H9 (cell line): ENCODE measurements at regions not wholly inside any gene's neighbourhood (a gene's known extent, or its start where the extent isn't known, plus 50 kb on each side); places are given as distances from the start of the nearest gene placed in this dataset.

ENCODE experiments used
- DNase-seq: peaks from one replicate; pipeline ENCODE4 v3.0.0-alpha.2; 2017
- H2AFZ ChIP-seq: one replicate; pipeline ENCODE4 v1.6.1; 2013; ENCODE audit warnings: mild to moderate bottlenecking, low read length, control low read depth, moderate library complexity
- H2AK5ac ChIP-seq: 2 replicates; pipeline ENCODE4 v1.6.1; 2013; ENCODE audit warnings: low read length, control low read depth, mixed read lengths; ENCODE audit not compliant: insufficient read length
- H2BK120ac ChIP-seq: one replicate; pipeline ENCODE4 v1.6.1; 2013; ENCODE audit warnings: low read depth, mild to moderate bottlenecking, low read length, control low read depth, inconsistent platforms; ENCODE audit not compliant: poor library complexity, severe bottlenecking
- H2BK12ac ChIP-seq: 2 replicates; pipeline ENCODE4 v1.6.1; 2013; ENCODE audit warnings: low read length, control low read depth, mixed read lengths, low read depth; ENCODE audit not compliant: insufficient read length
- H2BK15ac ChIP-seq: 2 replicates; pipeline ENCODE4 v1.6.1; 2013; ENCODE audit warnings: low read depth, low read length, control low read depth
- H2BK20ac ChIP-seq: one replicate; pipeline ENCODE4 v1.6.1; 2013; ENCODE audit warnings: low read depth, mild to moderate bottlenecking, low read length, control low read depth, inconsistent platforms; ENCODE audit not compliant: poor library complexity, severe bottlenecking
- H2BK5ac ChIP-seq: 2 replicates; pipeline ENCODE4 v1.6.1; 2013; ENCODE audit warnings: low read length, control low read depth, mixed read lengths; ENCODE audit not compliant: insufficient read length
- H3K14ac ChIP-seq: 2 replicates; pipeline ENCODE4 v1.6.1; 2013; ENCODE audit warnings: low read length, control low read depth; ENCODE audit not compliant: insufficient read depth
- H3K18ac ChIP-seq: 2 replicates; pipeline ENCODE4 v1.6.1; 2013; ENCODE audit warnings: low read depth, mild to moderate bottlenecking, mixed read lengths, low read length, control low read depth; ENCODE audit not compliant: insufficient read length
- H3K23ac ChIP-seq: 2 replicates; pipeline ENCODE4 v1.6.1; 2013; ENCODE audit warnings: low read length, control low read depth, mixed read lengths, low read depth; ENCODE audit not compliant: insufficient read length
- H3K23me2 ChIP-seq: 2 replicates; pipeline ENCODE4 v1.6.1; 2013; ENCODE audit warnings: low read depth, mild to moderate bottlenecking, mixed read lengths, low read length, control low read depth; ENCODE audit not compliant: insufficient read length, poor library complexity, severe bottlenecking
- H3K27ac ChIP-seq: 2 replicates; pipeline ENCODE4 v1.5.1; 2013; ENCODE audit warnings: low read length, control low read depth, mixed read lengths, low read depth; ENCODE audit not compliant: insufficient read length
- H3K27me3 ChIP-seq: 2 replicates; pipeline ENCODE4 v1.6.1; 2013; ENCODE audit warnings: low read length, control low read depth, inconsistent platforms; ENCODE audit not compliant: insufficient read depth
- H3K4ac ChIP-seq: 2 replicates; pipeline ENCODE4 v1.6.1; 2013; ENCODE audit warnings: low read depth, mild to moderate bottlenecking, control low read depth, inconsistent platforms, low read length, moderate library complexity
- H3K4me1 ChIP-seq: 2 replicates; pipeline ENCODE4 v1.6.1; 2013; ENCODE audit warnings: low read length, control low read depth, inconsistent platforms; ENCODE audit not compliant: insufficient read depth
- H3K4me2 ChIP-seq: 2 replicates; pipeline ENCODE4 v1.6.1; 2013; ENCODE audit warnings: low read length, control low read depth, mixed read lengths; ENCODE audit not compliant: insufficient read length, insufficient read depth
- H3K56ac ChIP-seq: 2 replicates; pipeline ENCODE4 v1.6.1; 2013; ENCODE audit warnings: low read depth, mild to moderate bottlenecking, mixed read lengths, low read length, control low read depth; ENCODE audit not compliant: insufficient read length
- H3K79me1 ChIP-seq: 2 replicates; pipeline ENCODE4 v1.6.1; 2013; ENCODE audit warnings: low read depth, mild to moderate bottlenecking, moderate library complexity, low read length, control low read depth, inconsistent platforms; ENCODE audit not compliant: insufficient read depth, poor library complexity, severe bottlenecking
- H3K79me2 ChIP-seq: 2 replicates; pipeline ENCODE4 v1.6.1; 2013; ENCODE audit warnings: low read length, control low read depth, inconsistent platforms; ENCODE audit not compliant: insufficient read depth
- H3K9ac ChIP-seq: 2 replicates; pipeline ENCODE4 v1.6.1; 2013; ENCODE audit warnings: low read length, control low read depth, mixed read lengths; ENCODE audit not compliant: insufficient read length; ENCODE audit errors: extremely low read depth
- H3K9me3 ChIP-seq: one replicate; pipeline ENCODE4 v1.6.1; 2013; ENCODE audit warnings: low read depth, low read length, inconsistent platforms; ENCODE audit not compliant: control insufficient read depth
- H3T11ph ChIP-seq: one replicate; pipeline ENCODE4 v1.6.1; 2013; ENCODE audit warnings: mild to moderate bottlenecking, low read length, control low read depth, inconsistent platforms
- H4K20me1 ChIP-seq: one replicate; pipeline ENCODE4 v1.6.1; 2013; ENCODE audit not compliant: control insufficient read depth, insufficient read length, insufficient read depth
- H4K5ac ChIP-seq: 2 replicates; pipeline ENCODE4 v1.6.1; 2013; ENCODE audit warnings: low read depth, mild to moderate bottlenecking, mixed read lengths, low read length, control low read depth; ENCODE audit not compliant: insufficient read length
- H4K8ac ChIP-seq: replicated peaks from 2 replicates; pipeline ENCODE4 v1.6.1; 2013; ENCODE audit warnings: low read length, control low read depth, mixed read lengths, low read depth; ENCODE audit not compliant: insufficient read length
- H4K91ac ChIP-seq: 2 replicates; pipeline ENCODE4 v1.6.1; 2013; ENCODE audit warnings: low read depth, mild to moderate bottlenecking, moderate library complexity, mixed read lengths, low read length, control low read depth; ENCODE audit not compliant: insufficient read length
- H3K27ac Mint-ChIP-seq, 3 experiments: 2 replicates in 2 of 3; 3 replicates in 1 of 3; pipeline ENCODE4 v1.8.0; 2020 to 2021; ENCODE audit warnings: mixed read lengths in 3 of 3, mild to moderate bottlenecking in 1 of 3, moderate library complexity in 1 of 3
- H3K27me3 Mint-ChIP-seq: 2 replicates; pipeline ENCODE4 v1.8.0; 2021; ENCODE audit warnings: low read depth, mild to moderate bottlenecking, moderate library complexity, mixed read lengths
- H3K36me3 Mint-ChIP-seq, 3 experiments: 2 replicates in 2 of 3; 3 replicates in 1 of 3; pipeline ENCODE4 v1.8.0; 2020 to 2021; ENCODE audit warnings: low read depth in 3 of 3, mixed read lengths in 3 of 3; ENCODE audit not compliant: insufficient read depth in 1 of 3
- H3K4me1 Mint-ChIP-seq, 2 experiments: 2 replicates each; pipeline ENCODE4 v1.8.0; 2020; ENCODE audit warnings: mixed read lengths in 2 of 2
- H3K4me3 Mint-ChIP-seq, 2 experiments: 2 replicates in 1 of 2; 3 replicates in 1 of 2; pipeline ENCODE4 v1.8.0; 2020 to 2021; ENCODE audit warnings: mild to moderate bottlenecking in 2 of 2, mixed read lengths in 2 of 2, moderate library complexity in 1 of 2
- H3K9me3 Mint-ChIP-seq, 2 experiments: 2 replicates in 1 of 2; 3 replicates in 1 of 2; pipeline ENCODE4 v1.8.0; 2020; ENCODE audit warnings: mild to moderate bottlenecking in 2 of 2, mixed read lengths in 2 of 2, moderate library complexity in 1 of 2
- CTCF ChIP-seq: fragments of 200-600 bp; sonication (generic); conservative IDR thresholded peaks from 3 replicates; pipeline ENCODE4 v1.8.0; 2021; ENCODE audit warnings: antibody characterized with exemption, mild to moderate bottlenecking

- Mint-ChIP-seq H3K4me3 (no peak overlapping the region), H3K27me3 (no peaks in the 10 kb centered on the region; the same call in 1 of the 2 replicates), H3K27ac (no peak overlapping the region), H3K9me3 (no peaks in the 10 kb centered on the region), H3K36me3 (no peaks in the 10 kb centered on the region), H3K4me1 (peaks cover 14 to 16% of the 10 kb centered on the region in 2 experiments)
- no peak overlapping the region for H3K4ac ChIP-seq
- H3K4me1 ChIP-seq = no peaks in the 10 kb centered on the region; the same call in 1 of the 2 replicates
- no peak overlapping the region for H3T11ph ChIP-seq
- H3K56ac ChIP-seq = no peak overlapping the region
- TF ChIP-seq CTCF = no peak
- no peak overlapping the region for H2AK5ac ChIP-seq
- H3K18ac ChIP-seq = no peak overlapping the region
- no peak for DNase-seq
- H4K8ac ChIP-seq = no peak overlapping the region
- H4K20me1 ChIP-seq = no peaks in the 10 kb centered on the region
- H3K27ac ChIP-seq = no peak overlapping the region
- no peak overlapping the region for H2BK15ac ChIP-seq
- H3K79me1 ChIP-seq = no peaks in the 10 kb centered on the region
- H3K9me3 ChIP-seq = no peaks in the 10 kb centered on the region
- H3K9ac ChIP-seq = no peak overlapping the region
- H3K23me2 ChIP-seq = no peaks in the 10 kb centered on the region
- H3K27me3 ChIP-seq = no peaks in the 10 kb centered on the region
- H2BK5ac ChIP-seq = no peak overlapping the region
- no peak overlapping the region for H2BK120ac ChIP-seq
- H3K23ac ChIP-seq = no peak overlapping the region
- no peak overlapping the region for H2BK12ac ChIP-seq
- H2AFZ ChIP-seq = no peak overlapping the region
- H4K5ac ChIP-seq = no peak overlapping the region
- H4K91ac ChIP-seq = no peak overlapping the region
- H2BK20ac ChIP-seq = no peak overlapping the region
- H3K4me2 ChIP-seq = no peak overlapping the region
- H3K79me2 ChIP-seq = no peaks in the 10 kb centered on the region
- no peak overlapping the region for H3K14ac ChIP-seq
Measured at GRCh38 chr17:71335212-71335611, 785.6 kb upstream of the SOX9 start.
